ENCODE measurements at regions not wholly inside any gene's neighbourhood (a gene's known extent, or its start where the extent isn't known, plus 50 kb on each side); places are given as distances from the start of the nearest gene placed in this dataset.

- no peak overlapping the region for H2BK12ac ChIP-seq (ENCODE audit: insufficient read length, low read depth, low read length)
- WGBS (ENCODE audit: extremely low coverage, insufficient read length, low lambda C conversion rate), result no CpG with 5 or more reads among the region's 2 CpGs
- H2BK120ac ChIP-seq (ENCODE audit: low read depth, low read length, poor library complexity, severe bottlenecking), result no peak overlapping the region
- H3K4me2 ChIP-seq (ENCODE audit: insufficient read depth, insufficient read length, low read length), result no peak overlapping the region
- H3K4ac ChIP-seq (ENCODE audit: low read depth, low read length), result no peak overlapping the region
- no peak overlapping the region for H3T11ph ChIP-seq (ENCODE audit: low read length)
- H2BK15ac ChIP-seq (ENCODE audit: low read depth, low read length), result no peak overlapping the region
- H3K36me3 Mint-ChIP-seq (ENCODE audit: insufficient read depth in 1 of 3, low read depth in 3 of 3), result peaks cover 2 to 15% (median 11%) of the 10 kb centered on the region in 3 experiments; a peak in 6 of 7 replicates
- no peak overlapping the region for H2BK5ac ChIP-seq (ENCODE audit: insufficient read length, low read length)
- no peak overlapping the region for H2AK5ac ChIP-seq (ENCODE audit: insufficient read length, low read length)
- TF ChIP-seq, protein P1, sequence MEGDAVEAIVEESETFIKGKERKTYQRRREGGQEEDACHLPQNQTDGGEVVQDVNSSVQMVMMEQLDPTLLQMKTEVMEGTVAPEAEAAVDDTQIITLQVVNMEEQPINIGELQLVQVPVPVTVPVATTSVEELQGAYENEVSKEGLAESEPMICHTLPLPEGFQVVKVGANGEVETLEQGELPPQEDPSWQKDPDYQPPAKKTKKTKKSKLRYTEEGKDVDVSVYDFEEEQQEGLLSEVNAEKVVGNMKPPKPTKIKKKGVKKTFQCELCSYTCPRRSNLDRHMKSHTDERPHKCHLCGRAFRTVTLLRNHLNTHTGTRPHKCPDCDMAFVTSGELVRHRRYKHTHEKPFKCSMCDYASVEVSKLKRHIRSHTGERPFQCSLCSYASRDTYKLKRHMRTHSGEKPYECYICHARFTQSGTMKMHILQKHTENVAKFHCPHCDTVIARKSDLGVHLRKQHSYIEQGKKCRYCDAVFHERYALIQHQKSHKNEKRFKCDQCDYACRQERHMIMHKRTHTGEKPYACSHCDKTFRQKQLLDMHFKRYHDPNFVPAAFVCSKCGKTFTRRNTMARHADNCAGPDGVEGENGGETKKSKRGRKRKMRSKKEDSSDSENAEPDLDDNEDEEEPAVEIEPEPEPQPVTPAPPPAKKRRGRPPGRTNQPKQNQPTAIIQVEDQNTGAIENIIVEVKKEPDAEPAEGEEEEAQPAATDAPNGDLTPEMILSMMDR (conservative IDR thresholded peaks at IDR 0.05), result no peak
- H4K8ac ChIP-seq (replicated peaks; ENCODE audit: insufficient read length, low read depth, low read length), result no peak overlapping the region
- no peaks in the 10 kb centered on the region for H3K4me1 ChIP-seq (ENCODE audit: insufficient read depth, low read length)
- H4K91ac ChIP-seq (ENCODE audit: insufficient read length, low read depth, low read length), result no peak overlapping the region
- H3K4me3 Mint-ChIP-seq, result no peak overlapping the region
- H2AFZ ChIP-seq (ENCODE audit: low read length), result no peak overlapping the region
- H3K4me1 Mint-ChIP-seq, result peaks cover 8 to 9% of the 10 kb centered on the region in 2 experiments
- no peaks in the 10 kb centered on the region for H3K79me1 ChIP-seq (ENCODE audit: insufficient read depth, low read depth, low read length, poor library complexity, severe bottlenecking)
- H3K56ac ChIP-seq (ENCODE audit: insufficient read length, low read depth, low read length), result no peak overlapping the region
- no peak overlapping the region for H3K23ac ChIP-seq (ENCODE audit: insufficient read length, low read depth, low read length)
- H3K9me3 Mint-ChIP-seq, result no peaks in the 10 kb centered on the region
- H3K9me3 ChIP-seq (ENCODE audit: control insufficient read depth, low read depth, low read length), result no peaks in the 10 kb centered on the region
- H3K9ac ChIP-seq (ENCODE audit: extremely low read depth, insufficient read length, low read length), result no peak overlapping the region
- no peak overlapping the region for H3K27ac ChIP-seq (ENCODE audit: insufficient read length, low read depth, low read length)
- no peak overlapping the region for H4K5ac ChIP-seq (ENCODE audit: insufficient read length, low read depth, low read length)
- no peak overlapping the region for H2BK20ac ChIP-seq (ENCODE audit: low read depth, low read length, poor library complexity, severe bottlenecking)
- H4K20me1 ChIP-seq (ENCODE audit: control insufficient read depth, insufficient read depth, insufficient read length), result no peaks in the 10 kb centered on the region
- H3K79me2 ChIP-seq (ENCODE audit: insufficient read depth, low read length), result no peaks in the 10 kb centered on the region
- H3K27me3 Mint-ChIP-seq (ENCODE audit: low read depth), result no peaks in the 10 kb centered on the region
- H3K27ac Mint-ChIP-seq, result no peak overlapping the region
- H3K27me3 ChIP-seq (ENCODE audit: insufficient read depth, low read length), result no peaks in the 10 kb centered on the region
- no peak for DNase-seq
- H3K14ac ChIP-seq (ENCODE audit: insufficient read depth, low read length), result no peak overlapping the region
- no peak overlapping the region for H3K18ac ChIP-seq (ENCODE audit: insufficient read length, low read depth, low read length)
- no peaks in the 10 kb centered on the region for H3K23me2 ChIP-seq (ENCODE audit: insufficient read length, low read depth, low read length, poor library complexity, severe bottlenecking)
Measured at GRCh38 chr6:21958428-21958827, 338.4 kb downstream of the PRL start.
